Loucy (cell line): ENCODE measurements at regions not wholly inside any gene's neighbourhood (a gene's known extent, or its start where the extent isn't known, plus 50 kb on each side); places are given as distances from the start of the nearest gene placed in this dataset.
"Not testable (repeated sequence)": the region's sequence is repeated elsewhere in the genome, so short reads cannot be mapped to it uniquely, and the experiment has no call there.

Experiments
- EZH2phosphoT487 ChIP-seq: fragments of 200-600 bp; IDR thresholded peaks from 2 replicates; pipeline ENCODE4 v1.6.1; 2018; ENCODE audit warnings: antibody characterized with exemption, mild to moderate bottlenecking, moderate library complexity, borderline replicate concordance
- TF ChIP-seq, protein P1 (sequence below): fragments of 200-600 bp; sonication (generic); conservative IDR thresholded peaks from 2 replicates; pipeline ENCODE4 v1.5.1; 2014; ENCODE audit warnings: mild to moderate bottlenecking, antibody characterized with exemption, low read length

DNA sequence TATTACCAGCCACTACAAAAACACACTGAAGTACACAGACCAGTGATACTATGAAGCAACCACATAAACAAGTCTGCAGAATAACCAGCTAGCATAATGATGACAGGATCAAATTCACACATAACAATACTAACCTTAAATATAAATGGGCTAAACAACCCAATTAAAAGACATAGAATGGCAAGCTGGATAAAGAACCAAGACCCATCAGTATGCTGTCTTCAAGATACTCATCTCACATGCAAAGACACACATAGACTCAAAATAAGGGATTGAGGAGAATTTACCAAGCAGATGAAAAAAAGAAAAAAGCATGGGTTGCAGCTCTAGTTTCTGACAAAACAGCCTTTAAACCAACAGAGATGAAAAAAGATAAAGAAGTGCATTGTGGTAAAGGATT, 184.4 kb upstream of the ADAMTS3 start:
- TF ChIP-seq, protein P1, sequence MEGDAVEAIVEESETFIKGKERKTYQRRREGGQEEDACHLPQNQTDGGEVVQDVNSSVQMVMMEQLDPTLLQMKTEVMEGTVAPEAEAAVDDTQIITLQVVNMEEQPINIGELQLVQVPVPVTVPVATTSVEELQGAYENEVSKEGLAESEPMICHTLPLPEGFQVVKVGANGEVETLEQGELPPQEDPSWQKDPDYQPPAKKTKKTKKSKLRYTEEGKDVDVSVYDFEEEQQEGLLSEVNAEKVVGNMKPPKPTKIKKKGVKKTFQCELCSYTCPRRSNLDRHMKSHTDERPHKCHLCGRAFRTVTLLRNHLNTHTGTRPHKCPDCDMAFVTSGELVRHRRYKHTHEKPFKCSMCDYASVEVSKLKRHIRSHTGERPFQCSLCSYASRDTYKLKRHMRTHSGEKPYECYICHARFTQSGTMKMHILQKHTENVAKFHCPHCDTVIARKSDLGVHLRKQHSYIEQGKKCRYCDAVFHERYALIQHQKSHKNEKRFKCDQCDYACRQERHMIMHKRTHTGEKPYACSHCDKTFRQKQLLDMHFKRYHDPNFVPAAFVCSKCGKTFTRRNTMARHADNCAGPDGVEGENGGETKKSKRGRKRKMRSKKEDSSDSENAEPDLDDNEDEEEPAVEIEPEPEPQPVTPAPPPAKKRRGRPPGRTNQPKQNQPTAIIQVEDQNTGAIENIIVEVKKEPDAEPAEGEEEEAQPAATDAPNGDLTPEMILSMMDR = not testable (repeated sequence)
- TF ChIP-seq EZH2phosphoT487 = not testable (repeated sequence)
